Astrocyte (in vitro differentiated cells and primary cell): ENCODE measurements at regions not wholly inside any gene's neighbourhood (a gene's known extent, or its start where the extent isn't known, plus 50 kb on each side); places are given as distances from the start of the nearest gene placed in this dataset.

Source experiments
- DNase-seq: peaks from one replicate; pipeline ENCODE4 v3.0.0-alpha.2; 2010; ENCODE audit warnings: low read depth
- FAIRE-seq: peaks from 2 replicates; lab custom pipeline; 2011; peaks lifted over from hg19 to GRCh38; lab: Jason Lieb, UNC
- H2AFZ ChIP-seq: 2 replicates; pipeline ENCODE4 v1.6.0; 2012; ENCODE audit warnings: low read depth, low read length, inconsistent platforms
- H3K27ac ChIP-seq: 2 replicates; pipeline ENCODE4 v1.5.1; 2011; ENCODE audit warnings: low read depth, low read length, inconsistent platforms
- H3K27me3 ChIP-seq: 2 replicates; pipeline ENCODE4 v1.6.0; 2011; ENCODE audit warnings: low read length, inconsistent platforms; ENCODE audit not compliant: insufficient read depth
- H3K36me3 ChIP-seq: 2 replicates; pipeline ENCODE4 v1.5.1; 2011; ENCODE audit warnings: low read length, inconsistent platforms; ENCODE audit not compliant: insufficient read depth
- H3K4me1 ChIP-seq: 2 replicates; pipeline ENCODE4 v1.5.1; 2011; ENCODE audit warnings: low read length, inconsistent platforms; ENCODE audit not compliant: insufficient read depth
- H3K4me2 ChIP-seq: 2 replicates; pipeline ENCODE4 v1.6.0; 2012; ENCODE audit warnings: low read length, inconsistent platforms
- H3K4me3 ChIP-seq: 2 replicates; pipeline ENCODE4 v1.5.1; 2011; ENCODE audit warnings: low read depth, mild to moderate bottlenecking, low read length, inconsistent platforms; ENCODE audit not compliant: insufficient read depth
- H3K79me2 ChIP-seq: 2 replicates; pipeline ENCODE4 v1.6.0; 2012; ENCODE audit warnings: mild to moderate bottlenecking, low read length, inconsistent platforms; ENCODE audit not compliant: insufficient read depth
- H3K9ac ChIP-seq: 2 replicates; pipeline ENCODE4 v1.6.0; 2012; ENCODE audit warnings: mild to moderate bottlenecking, low read length, inconsistent platforms
- H3K9me3 ChIP-seq: 2 replicates; pipeline ENCODE4 v1.5.1; 2012; ENCODE audit warnings: low read depth, mild to moderate bottlenecking, low read length, inconsistent platforms; ENCODE audit not compliant: insufficient read depth
- H4K20me1 ChIP-seq: 2 replicates; pipeline ENCODE4 v1.6.0; 2012; ENCODE audit warnings: low read length, inconsistent platforms; ENCODE audit not compliant: insufficient read depth
- H3K27ac Mint-ChIP-seq: one replicate; pipeline ENCODE4 v1.8.0; 2021; ENCODE audit warnings: mild to moderate bottlenecking, mixed read lengths; ENCODE audit not compliant: unreplicated experiment
- H3K27me3 Mint-ChIP-seq: one replicate; pipeline ENCODE4 v1.8.0; 2021; ENCODE audit warnings: low read depth, mixed read lengths; ENCODE audit not compliant: unreplicated experiment
- H3K36me3 Mint-ChIP-seq: one replicate; pipeline ENCODE4 v1.8.0; 2021; ENCODE audit warnings: low read depth, mixed read lengths; ENCODE audit not compliant: unreplicated experiment
- H3K4me1 Mint-ChIP-seq: one replicate; pipeline ENCODE4 v1.8.0; 2021; ENCODE audit warnings: low read depth, mixed read lengths; ENCODE audit not compliant: unreplicated experiment
- H3K4me3 Mint-ChIP-seq: one replicate; pipeline ENCODE4 v1.8.0; 2021; ENCODE audit warnings: mild to moderate bottlenecking, moderate library complexity, mixed read lengths; ENCODE audit not compliant: unreplicated experiment
- H3K9me3 Mint-ChIP-seq: one replicate; pipeline ENCODE4 v1.8.0; 2021; ENCODE audit warnings: mild to moderate bottlenecking, mixed read lengths; ENCODE audit not compliant: unreplicated experiment
- CTCF ChIP-seq: IDR thresholded peaks from 2 replicates; pipeline ENCODE4 v1.5.1; 2011; ENCODE audit warnings: low read depth, mild to moderate bottlenecking, inconsistent platforms, low read length, moderate library complexity; ENCODE audit not compliant: insufficient read depth
- EZH2 ChIP-seq: IDR thresholded peaks from 2 replicates; pipeline ENCODE4 v1.6.1; 2012; ENCODE audit warnings: mild to moderate bottlenecking, low read length, inconsistent platforms; ENCODE audit not compliant: insufficient read depth

- Histone ChIP-seq H3K27me3 (no peaks in the 10 kb centered on the region), H3K79me2 (no peaks in the 10 kb centered on the region), H3K9me3 (no peaks in the 10 kb centered on the region), H4K20me1 (no peaks in the 10 kb centered on the region), H3K4me3 (no peak overlapping the region), H3K4me2 (no peak overlapping the region), H3K4me1 (no peaks in the 10 kb centered on the region), H2AFZ (no peak overlapping the region), H3K9ac (no peak overlapping the region), H3K27ac (no peak overlapping the region), H3K36me3 (no peaks in the 10 kb centered on the region)
- Mint-ChIP-seq H3K4me3 (no peak overlapping the region), H3K27me3 (no peaks in the 10 kb centered on the region), H3K36me3 (no peaks in the 10 kb centered on the region), H3K4me1 (no peaks in the 10 kb centered on the region), H3K27ac (no peak overlapping the region), H3K9me3 (peaks cover 2% of the 10 kb centered on the region)
- no peak for FAIRE-seq
- TF ChIP-seq EZH2 = no peak
- TF ChIP-seq CTCF = no peak
- no peak for DNase-seq
Observed at GRCh38 chr4:71095141-71095540, 101.7 kb downstream of the DCK start.

DNA sequence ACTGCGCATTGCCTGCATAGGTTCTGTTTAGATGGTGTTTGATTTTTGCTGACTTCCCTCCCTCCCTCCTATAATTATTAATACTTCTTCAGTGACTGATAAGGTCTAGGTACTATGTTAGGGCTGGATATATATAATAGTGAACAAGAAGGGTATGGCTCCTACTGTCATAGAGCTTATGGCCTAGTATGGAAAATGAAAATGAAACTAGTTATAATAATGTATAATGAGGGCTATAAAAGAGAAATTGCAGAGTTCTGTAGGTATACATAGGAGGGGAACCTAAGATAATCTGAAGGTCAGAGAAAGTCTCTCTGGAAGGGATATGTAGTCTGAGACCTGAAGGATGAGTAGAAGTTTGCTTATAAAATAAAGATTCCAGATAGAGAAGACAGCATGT, 102.1 kb downstream of the DCK start:
- Histone ChIP-seq H3K79me2 (no peaks in the 10 kb centered on the region), H3K9ac (no peak overlapping the region), H3K36me3 (no peaks in the 10 kb centered on the region), H3K4me1 (no peaks in the 10 kb centered on the region), H3K9me3 (no peaks in the 10 kb centered on the region), H3K27ac (no peak overlapping the region), H2AFZ (no peak overlapping the region), H3K4me3 (no peak overlapping the region), H3K27me3 (no peaks in the 10 kb centered on the region), H3K4me2 (no peak overlapping the region), H4K20me1 (no peaks in the 10 kb centered on the region)
- no peaks in the 10 kb centered on the region for H3K27me3 Mint-ChIP-seq
- H3K9me3 Mint-ChIP-seq = peaks cover 2% of the 10 kb centered on the region
- no peaks in the 10 kb centered on the region for H3K36me3 Mint-ChIP-seq
- no peak for FAIRE-seq
- TF ChIP-seq CTCF = no peak
- no peak for TF ChIP-seq EZH2
- no peak overlapping the region for H3K27ac Mint-ChIP-seq
- no peaks in the 10 kb centered on the region for H3K4me1 Mint-ChIP-seq
- H3K4me3 Mint-ChIP-seq = no peak overlapping the region
- no peak for DNase-seq

- H3K79me2 ChIP-seq = no peaks in the 10 kb centered on the region
- Mint-ChIP-seq H3K4me3 (no peak overlapping the region), H3K27ac (no peak overlapping the region), H3K9me3 (no peaks in the 10 kb centered on the region), H3K36me3 (no peaks in the 10 kb centered on the region), H3K27me3 (no peaks in the 10 kb centered on the region), H3K4me1 (no peaks in the 10 kb centered on the region)
- H4K20me1 ChIP-seq = no peaks in the 10 kb centered on the region
- H3K4me1 ChIP-seq = no peaks in the 10 kb centered on the region
- no peaks in the 10 kb centered on the region for H3K9me3 ChIP-seq
- H3K4me2 ChIP-seq = no peak overlapping the region
- no peak for FAIRE-seq
- H3K27ac ChIP-seq = no peak overlapping the region
- H3K4me3 ChIP-seq = no peak overlapping the region
- H3K27me3 ChIP-seq = no peaks in the 10 kb centered on the region
- no peak overlapping the region for H2AFZ ChIP-seq
- no peaks in the 10 kb centered on the region for H3K36me3 ChIP-seq
- H3K9ac ChIP-seq = no peak overlapping the region
- DNase-seq = no peak
- TF ChIP-seq CTCF = no peak
- TF ChIP-seq EZH2 = no peak
Observed at GRCh38 chr4:71107726-71108125, 114.3 kb downstream of the DCK start.
